GM21619 (cell line): ENCODE measurements at regions not wholly inside any gene's neighbourhood (a gene's known extent, or its start where the extent isn't known, plus 50 kb on each side); places are given as distances from the start of the nearest gene placed in this dataset.
"Not testable (repeated sequence)": the region's sequence is repeated elsewhere in the genome, so short reads cannot be mapped to it uniquely, and the experiment has no call there.

ENCODE experiments used
- ATAC-seq: cut with Tn5 transposase; IDR thresholded peaks from one replicate; pipeline ENCODE4 v1.9.1; 2021; ENCODE audit not compliant: unreplicated experiment

DNA sequence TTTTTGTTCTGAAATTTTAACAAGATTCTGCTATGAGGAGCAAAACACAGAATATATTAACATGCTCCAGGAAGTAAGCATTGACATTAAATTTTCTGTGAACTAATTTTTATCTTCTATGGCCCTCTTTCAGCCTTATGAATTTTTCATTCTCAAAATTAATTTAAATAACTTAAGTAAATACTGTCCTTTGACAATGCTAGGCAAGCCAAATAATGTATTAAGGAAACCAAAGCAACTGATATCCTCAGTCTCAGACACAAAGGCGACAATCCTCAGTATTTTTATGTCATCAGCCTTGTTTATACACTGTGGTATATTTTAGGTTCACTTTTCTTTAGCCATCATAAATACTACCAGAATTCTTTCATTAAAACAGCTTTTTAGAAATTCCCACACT lies 159.8 kb downstream of the CGGBP1 start:
- ATAC-seq, result no peak

DNA sequence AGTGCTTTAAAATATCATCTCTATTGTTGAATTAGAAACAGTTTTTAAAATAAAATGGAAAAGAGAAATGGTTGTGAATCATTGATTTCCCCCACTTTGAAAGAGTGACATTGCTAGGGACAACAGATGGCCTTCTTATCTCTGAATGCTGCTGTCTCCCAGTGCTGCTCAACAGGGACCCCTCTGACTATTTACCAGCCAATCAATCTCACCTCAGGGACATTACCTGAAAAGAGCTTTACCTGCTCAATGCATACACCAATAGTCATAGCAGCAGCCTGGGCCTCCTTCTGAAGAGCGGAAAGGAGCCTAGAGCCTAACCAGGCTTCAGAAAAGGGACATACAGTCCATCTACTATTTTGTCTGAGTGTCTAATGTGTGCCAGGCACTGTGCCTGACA lies 162.8 kb downstream of the CGGBP1 start:
- no peak for ATAC-seq

DNA sequence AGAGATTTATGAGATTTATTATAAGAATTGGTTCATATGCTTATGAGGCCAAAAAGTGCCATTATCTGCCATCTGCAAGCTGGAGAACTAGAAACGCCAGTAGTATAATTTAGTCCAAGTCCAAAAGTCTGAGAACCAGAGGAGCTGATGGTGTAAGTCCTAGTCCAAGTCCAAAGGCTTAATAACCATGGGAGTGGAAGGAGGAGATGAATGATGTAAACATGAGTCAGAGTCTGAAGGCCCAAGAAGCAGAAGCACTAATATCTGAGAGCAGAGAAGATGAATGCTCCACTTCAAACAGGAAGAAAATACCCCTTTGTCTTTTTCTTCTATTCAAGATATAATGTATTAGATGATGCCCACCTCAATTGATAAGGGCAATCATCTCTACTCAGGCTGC lies 185.7 kb downstream of the CGGBP1 start:
- ATAC-seq, result no peak

DNA sequence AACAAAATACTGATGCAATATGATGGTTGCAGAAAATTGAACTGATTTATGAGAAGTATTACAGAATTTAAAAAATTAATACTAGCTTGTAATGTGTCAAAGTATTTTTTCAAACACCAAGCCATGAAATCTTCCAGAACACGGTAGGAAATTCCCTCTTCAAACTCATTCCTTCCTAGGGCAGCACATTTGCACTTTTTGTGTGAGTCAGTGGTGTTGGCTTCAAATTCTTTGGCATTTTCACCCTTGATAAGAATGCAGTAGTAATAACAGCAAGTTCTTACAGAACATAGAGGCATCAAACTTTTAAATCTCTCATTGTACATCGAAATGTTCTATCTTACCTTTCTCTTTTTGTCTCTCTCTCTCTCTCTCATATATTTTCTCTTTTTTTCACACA lies 191.8 kb downstream of the CGGBP1 start:
- ATAC-seq, result no peak

DNA sequence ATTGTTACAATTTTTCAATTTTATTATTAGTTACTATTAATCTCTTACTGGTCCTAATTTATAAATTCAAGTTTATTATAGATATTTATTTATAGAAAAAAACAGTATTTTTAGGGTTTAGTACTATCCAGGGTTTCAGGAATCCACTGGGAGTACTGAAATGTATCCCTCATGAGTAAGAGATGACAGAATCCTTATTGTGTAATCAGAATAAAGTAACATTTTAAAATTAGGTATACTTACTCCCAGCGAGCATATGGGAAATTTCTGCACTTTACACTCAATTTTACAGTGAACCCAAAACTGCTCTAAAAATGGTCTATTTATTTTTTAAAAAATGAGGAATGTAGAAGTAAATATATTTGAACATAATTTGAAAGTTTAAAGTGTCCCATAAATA lies 202.7 kb downstream of the CGGBP1 start:
- no peak for ATAC-seq

DNA sequence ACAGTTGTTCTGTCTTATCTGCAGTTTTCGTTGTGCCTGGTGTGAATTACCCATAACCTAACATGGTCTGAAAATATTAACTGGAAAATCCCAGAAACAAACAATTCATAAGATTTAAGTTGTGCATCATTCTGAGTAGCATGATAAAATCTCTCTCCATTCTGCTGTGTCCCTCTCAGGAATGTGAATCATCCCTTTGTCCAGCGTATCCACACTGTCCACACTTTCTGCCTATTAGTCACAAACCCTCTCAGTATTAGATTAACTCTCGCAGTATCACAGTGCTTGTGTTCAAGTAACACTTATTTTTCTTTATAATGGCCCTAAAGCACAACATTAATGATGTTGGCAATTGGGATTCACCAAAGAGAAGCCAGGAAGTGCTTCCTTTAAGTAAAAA lies 203.2 kb downstream of the CGGBP1 start:
- ATAC-seq, result no peak

DNA sequence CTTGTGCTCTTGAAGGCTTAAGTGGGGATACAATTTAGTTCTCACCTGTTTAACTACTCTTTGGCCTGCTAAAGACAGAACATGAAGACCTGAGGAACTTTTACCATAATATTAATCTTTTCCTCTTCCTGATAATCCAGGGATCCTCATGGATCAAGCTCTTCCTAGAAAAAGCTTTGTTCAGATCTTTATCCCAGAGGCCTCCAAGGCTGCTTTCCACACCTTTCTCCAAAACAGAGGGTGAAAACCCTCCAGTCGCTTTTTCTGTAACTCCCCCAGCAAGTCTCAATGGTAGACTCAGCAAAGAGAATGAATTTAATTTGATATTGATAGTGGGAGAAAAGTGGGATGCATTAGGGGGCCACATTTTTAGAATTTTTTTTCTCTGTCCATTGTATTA lies 203.6 kb downstream of the CGGBP1 start:
- ATAC-seq, result no peak

DNA sequence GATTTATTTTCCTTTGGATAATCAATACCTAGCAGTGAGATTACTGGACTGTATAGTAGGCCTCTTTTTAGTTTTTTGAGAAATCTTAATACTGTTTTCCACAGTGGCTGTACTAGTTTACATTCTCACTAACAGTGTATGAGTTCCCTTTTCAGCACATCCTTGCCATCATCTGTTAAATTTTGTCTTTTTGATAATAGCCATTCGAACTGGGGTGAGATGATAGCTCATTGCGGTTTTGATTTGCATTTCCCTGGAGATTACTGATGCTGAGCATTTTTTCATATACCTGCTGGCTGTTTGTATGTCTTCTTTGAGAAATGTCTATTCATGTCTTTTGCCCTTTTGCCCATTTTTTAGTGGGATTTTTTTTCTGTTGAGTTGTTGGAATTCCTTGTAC lies 210.8 kb downstream of the CGGBP1 start:
- ATAC-seq, result no peak

DNA sequence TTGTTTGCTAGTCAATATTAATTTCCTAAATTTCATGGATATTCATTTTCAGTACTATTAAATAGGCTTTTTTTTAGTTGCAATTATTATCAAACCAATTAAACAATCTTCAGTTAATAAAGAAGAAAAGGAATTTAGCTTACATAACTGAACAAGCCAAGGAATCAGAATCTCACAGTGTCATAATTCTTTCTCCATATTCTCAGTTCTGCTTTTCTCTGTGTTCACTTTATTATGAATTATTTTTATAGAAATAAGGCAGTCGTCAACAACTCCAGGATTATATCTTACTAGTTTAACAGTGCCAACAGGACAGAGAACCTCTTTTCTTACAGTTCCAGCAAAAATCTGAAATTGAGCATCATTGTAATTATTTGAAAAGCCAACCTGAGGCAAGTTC lies 221.7 kb downstream of the CGGBP1 start:
- ATAC-seq, result no peak

DNA sequence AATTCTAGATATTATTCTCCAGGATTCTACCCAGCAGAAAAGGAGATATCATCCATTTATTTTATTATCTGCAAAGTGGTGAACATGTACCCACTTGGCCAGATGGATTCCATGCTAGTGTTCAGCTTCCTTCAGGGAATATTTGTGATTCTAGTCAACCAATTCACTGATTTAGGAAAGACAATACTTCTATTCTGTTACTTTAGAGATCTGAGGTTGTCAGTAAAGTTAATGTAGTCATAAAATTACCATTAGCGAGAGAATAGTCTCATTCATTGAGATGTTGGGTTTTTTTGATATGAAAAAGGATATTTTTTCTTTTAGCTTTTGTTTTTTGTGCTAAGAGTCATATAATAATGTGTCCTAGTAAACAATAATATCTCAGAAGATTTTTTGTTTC lies 222.8 kb downstream of the CGGBP1 start:
- no peak for ATAC-seq

DNA sequence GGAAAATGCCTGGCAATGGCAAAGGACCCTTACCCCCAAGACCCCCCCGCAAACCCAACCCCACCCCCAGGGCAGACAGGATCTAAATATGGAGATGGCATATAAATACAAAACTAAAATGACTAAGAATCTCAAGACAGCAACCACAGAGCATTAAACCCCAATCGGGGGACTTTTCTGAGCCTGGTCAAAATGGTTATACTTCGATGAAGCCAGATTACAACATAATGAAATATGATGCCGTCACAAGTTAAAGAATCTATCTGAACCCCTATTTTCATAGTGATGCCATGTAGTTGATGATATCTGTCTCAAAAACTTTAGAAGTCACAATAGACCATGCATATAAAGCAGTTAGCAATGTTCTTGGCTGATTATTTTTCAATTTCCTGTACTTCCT lies 223.6 kb downstream of the CGGBP1 start:
- ATAC-seq, result no peak

DNA sequence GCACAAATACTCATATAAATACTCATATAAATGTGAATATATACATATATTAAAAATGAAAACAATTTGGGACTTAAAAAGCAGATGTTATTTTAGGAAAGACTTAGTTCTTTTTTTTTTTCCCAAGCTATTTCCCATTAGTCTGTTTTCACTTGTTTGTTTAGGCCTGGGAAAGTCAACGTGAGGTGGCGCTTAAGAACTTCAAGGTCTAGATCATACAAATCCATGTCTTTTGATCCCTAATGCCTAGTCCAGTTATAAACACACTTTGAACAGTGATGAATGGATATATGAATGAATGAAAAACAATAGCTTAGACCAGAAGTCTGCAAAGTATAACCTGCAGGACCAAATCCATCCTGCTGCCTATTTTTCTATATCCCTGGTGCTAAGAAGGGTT lies 224.5 kb downstream of the CGGBP1 start:
- ATAC-seq, result no peak

DNA sequence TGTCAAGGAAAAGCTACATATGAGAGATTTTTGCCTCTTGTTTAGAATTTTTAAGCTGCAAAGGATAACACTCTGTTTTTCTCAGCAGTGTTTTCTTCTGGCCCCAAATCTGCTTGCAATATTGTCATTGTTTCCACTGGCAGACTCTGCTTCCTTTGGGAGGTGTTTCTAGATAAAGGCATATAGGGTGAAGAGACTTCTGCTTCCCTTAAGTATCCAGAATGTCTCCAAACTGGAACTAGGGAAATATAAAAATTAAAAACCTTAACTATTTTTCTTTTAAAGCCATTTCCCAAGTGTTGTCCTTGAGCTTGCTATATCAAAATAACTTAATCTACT lies 225.8 kb downstream of the CGGBP1 start:
- no peak for ATAC-seq

DNA sequence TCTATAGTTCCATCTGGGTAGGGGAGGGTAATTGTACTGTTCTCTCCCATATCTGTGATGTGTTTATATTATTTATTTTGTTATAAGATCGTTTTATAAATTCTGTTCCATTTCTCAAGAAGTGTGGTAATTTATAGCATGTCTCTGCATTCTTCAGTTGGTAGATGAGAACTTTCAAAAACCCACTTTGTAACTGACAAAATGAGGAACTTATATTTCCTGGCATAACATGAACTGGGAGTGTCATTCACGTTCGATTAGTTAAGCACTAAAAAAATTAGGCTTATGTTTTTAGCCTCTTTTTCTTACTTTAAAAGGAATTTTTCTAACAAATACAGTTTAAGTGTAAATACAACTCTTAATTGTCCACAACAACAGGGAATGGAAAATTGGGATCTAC lies 230.8 kb downstream of the CGGBP1 start:
- ATAC-seq, result no peak

DNA sequence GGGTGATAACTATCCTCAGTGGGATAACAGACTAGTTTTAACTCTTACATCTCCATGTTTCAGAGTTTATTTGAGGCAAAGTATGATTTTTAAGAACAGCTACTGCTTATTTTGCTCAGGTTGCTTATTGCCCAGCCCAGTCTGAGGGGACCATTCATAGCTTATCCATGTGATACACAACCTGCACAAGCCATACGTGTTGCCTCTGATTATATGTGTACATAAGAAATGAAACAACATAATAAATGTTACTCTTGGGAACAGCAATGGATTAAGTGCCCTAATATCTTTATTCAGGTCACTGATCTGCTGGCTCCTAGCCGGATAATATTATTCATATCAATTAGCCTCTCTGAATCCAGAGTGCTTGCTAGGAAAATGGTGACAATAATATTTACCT lies 236.2 kb downstream of the CGGBP1 start:
- no peak for ATAC-seq

DNA sequence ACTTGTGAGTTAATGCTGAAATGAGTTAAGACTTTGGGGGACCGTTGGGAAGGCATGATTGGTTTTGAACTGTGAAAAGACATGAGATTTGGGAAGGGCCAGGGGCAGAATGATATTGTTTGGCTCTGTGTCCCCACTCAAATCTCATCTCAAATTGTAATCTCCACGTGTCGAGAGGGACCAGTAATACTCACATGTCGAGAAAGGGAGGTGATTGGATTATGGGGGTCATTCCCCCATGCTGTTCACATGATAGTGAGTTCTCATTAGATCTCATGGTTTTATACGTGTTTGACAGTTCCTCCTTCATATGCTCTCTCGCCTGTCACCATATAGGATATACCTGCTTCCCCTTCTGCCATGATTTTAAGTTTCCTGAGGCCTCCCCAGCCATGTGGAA lies 245.3 kb downstream of the CGGBP1 start:
- ATAC-seq, result not testable (repeated sequence)

DNA sequence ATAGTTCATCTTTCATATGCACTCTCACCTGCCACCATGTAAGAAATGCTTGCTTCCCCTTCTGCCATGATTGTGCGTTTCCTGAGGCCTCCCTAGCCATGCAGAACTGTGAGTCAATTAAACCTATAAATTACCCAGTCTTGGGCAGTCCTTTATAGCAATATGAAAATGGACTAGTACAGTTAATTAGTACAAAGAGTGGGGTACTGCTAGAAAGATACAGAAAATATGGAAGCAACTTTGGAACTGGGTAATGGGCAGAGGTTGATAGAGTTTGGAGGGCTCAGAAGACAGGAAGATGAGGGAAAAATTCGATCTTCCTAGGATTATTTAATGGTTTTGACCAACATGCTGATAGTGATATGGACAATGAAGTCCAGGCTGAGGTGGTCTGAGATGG lies 246.9 kb downstream of the CGGBP1 start:
- ATAC-seq, result no peak

DNA sequence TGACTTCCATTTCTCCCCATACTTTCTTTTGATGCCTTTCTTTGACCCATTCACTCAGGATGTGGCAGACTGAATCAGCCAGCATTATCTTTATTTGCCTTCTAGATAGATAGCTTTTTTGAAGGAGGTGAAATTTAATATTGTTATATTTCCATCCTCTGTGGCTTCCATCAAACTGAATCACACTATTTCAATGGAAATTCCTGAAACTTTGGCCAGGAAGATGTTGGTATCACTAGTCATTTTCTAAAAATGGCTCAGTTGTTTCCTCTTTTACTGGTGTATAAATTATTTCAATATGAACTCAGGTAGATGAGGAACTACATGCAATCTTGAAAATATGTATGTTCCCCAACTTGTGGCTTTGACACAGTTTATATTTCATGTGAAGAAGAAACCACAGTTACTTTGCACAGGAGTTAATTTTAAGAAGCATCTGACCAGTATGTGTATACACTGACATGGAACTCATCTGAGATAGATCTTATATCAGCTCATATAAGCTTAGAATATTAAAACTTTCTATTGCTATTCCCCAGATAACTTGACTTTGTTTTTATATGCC lies 248.3 kb downstream of the CGGBP1 start:
- no peak for ATAC-seq

DNA sequence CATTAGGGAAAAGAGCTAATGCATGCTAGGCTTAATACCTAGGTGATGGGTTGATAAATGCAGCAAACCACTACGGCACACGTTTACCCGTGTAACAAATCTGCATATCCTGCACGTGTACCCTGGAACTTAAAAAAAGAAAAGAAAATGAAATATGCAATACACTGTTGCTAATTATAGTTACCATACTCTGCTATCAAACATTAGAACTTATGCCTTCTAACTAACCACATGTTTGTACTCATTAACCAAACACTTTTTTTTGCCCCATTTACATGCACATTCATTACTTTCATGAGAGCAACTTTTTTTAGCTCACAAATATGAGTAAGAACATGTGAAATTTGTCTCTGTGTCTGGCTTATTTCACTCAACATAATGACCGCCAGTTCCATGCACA lies 253.1 kb downstream of the CGGBP1 start:
- peak; percentile 96 for ATAC-seq

DNA sequence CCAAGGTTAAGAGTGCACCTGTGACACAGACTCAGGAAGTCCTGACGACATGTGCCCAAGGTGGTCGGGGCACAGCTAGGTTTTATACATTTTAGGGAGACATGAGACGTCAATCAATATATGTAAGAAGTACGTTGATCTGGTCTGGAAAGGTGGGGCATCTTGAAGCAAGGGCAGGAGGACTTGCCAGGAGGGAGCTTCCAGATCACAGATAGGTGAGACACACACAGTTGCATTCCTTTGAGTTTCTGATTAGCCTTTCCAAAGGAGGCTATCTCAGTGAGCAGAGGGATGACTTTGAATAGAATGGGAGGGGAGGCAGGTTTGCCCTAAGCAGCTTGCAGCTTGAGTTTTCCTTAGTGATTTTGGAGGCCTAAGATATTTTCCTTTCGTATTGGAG lies 257.4 kb downstream of the CGGBP1 start:
- ATAC-seq, result no peak

DNA sequence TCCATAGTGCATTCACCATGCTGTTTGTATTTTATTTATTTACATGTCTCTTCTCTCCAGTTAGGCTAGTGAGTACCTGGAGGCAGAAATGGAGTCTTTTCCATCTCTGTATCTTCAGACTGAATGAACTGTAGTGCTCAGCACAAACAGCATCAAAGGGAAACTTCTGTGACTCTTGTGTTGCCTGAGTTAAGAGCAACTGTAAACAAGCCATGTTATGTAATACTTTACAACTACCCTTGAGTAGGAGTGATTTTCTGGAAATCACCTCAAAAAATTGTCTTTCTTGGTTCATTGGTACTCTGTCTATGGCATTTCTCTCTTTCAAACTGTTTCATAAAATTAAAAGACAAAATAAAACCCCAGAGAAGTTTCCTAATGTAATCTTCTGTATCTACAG lies 258.3 kb downstream of the CGGBP1 start:
- no peak for ATAC-seq

DNA sequence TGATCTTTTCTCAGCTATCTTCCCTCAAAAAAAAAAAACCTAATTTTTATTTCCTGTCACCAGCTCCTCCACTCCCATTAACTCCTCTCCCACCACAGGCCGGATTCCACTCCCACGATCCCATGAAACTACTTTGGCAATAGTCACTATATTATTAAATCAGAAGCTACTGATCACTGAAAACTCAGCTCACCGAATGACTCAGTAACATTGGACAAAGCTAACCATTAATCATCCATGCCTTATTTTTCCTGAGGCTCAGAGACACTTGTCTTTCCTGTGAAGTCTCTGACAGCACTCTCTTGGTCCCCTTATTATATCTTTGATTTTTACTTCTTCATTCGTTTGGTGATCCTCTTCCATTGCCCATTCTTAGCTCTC lies 260.2 kb downstream of the CGGBP1 start:
- ATAC-seq, result no peak

DNA sequence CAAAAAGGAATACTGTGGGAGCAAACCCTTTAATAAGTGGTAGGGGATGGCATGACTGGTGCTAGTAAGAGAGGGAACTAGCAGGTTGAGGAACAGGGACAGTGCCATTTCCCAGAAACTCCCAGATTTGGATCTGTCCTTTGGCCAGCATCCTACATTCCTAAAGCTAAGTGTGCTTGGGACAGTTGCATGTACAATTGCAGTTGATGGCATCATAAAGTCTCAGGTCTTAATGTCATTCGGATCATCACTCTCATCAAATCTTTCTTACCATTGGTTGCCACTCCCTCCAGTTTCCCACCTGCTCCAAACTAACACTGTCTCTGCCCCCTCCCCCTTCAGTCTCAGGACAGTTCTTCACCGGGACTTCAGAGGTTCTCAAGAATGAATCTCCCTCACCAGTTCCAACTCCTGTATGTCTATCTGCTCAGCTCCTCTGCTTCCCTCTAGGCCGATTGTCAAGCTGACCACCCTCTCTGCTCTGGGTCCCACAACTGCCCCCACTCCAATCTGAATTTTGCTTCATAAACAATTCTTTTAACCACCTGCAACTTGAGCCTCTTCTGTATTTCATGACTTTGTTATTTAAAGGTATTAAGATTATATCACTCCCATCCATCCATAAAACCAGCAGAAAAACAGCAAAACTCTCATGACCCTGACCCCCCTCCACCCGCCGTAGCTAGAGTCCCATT lies 260.8 kb downstream of the CGGBP1 start:
- no peak for ATAC-seq

DNA sequence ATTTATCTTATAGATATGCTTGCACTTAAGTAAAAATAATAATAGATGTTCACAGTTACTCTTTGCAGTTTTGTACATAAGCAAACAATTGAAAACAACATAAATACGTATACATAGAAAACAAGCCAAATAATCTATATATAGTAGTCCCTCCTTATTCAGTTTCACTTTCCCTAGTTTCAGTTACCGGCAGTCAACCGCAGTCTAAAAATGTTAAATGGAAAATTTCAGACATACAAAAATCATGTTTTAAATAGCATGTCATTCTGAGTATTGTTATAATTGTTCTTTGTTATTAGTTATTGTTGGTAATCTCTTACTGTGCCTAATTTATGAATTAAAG lies 262.0 kb downstream of the CGGBP1 start:
- ATAC-seq, result no peak
